Heart left ventricle (tissue), 13 donors: ENCODE measurements at regions not wholly inside any gene's neighbourhood (a gene's known extent, or its start where the extent isn't known, plus 50 kb on each side); places are given as distances from the start of the nearest gene placed in this dataset.

ENCODE experiments used
- POLR2A ChIP-seq, 2 donors: fragments of 450-650 bp; IDR thresholded peaks; one replicate each; pipeline ENCODE4 v1.6.1; 2017; ENCODE audit warnings: antibody characterized with exemption in 2 of 2, mild to moderate bottlenecking in 2 of 2, moderate library complexity in 2 of 2
- TF ChIP-seq, protein P1 (sequence below), 12 donors: fragments of 200-600 bp; sonication (generic) in 4 of 12; IDR thresholded peaks; one replicate each; pipeline versions ENCODE4 v1.5.0 to v1.8.0; 2018 to 2022; ENCODE audit warnings: antibody characterized with exemption in 12 of 12, mild to moderate bottlenecking in 5 of 12
- donor health status: ischemic (EF 13 %, LVEDD 7.1; RV severe dilation, severe dysfunction).
- donor health status: DM: no; HTN: yes; CAD: no.
- donor health status: DM: no; HTN: no; CAD: no.
- donor health status: ischemic (EF 25% LVEDD 6.9; RV normal size, moderate dysfunction).
- donor health status: ischemic (EF 25% LVEDD 5.7; RV mildly dilated, moderate dysfunction).
- donor health status: ischemic (EF 35%, LVEDD 5.7; RV mildly dilated, moderate dysfunction).
- donor health status: nonischemic (EF 11% LVEDD 7.7; RV severe dilation, severe dysfunction).
- donor health status: DM: yes; HTN: yes; CAD: no.
- donor health status: PGD.
- donor health status: ischemic (EF 29% LVEDD 5.4; RV normal size, mild dysfunction).
- donor health status: nonischemic (EF 23%, LVEDD 6.1; RV moderate dilation, normal function).

GRCh38 chr2:120851116-120851773 is 115.6 kb downstream of the GLI2 start:
- TF ChIP-seq, protein P1, sequence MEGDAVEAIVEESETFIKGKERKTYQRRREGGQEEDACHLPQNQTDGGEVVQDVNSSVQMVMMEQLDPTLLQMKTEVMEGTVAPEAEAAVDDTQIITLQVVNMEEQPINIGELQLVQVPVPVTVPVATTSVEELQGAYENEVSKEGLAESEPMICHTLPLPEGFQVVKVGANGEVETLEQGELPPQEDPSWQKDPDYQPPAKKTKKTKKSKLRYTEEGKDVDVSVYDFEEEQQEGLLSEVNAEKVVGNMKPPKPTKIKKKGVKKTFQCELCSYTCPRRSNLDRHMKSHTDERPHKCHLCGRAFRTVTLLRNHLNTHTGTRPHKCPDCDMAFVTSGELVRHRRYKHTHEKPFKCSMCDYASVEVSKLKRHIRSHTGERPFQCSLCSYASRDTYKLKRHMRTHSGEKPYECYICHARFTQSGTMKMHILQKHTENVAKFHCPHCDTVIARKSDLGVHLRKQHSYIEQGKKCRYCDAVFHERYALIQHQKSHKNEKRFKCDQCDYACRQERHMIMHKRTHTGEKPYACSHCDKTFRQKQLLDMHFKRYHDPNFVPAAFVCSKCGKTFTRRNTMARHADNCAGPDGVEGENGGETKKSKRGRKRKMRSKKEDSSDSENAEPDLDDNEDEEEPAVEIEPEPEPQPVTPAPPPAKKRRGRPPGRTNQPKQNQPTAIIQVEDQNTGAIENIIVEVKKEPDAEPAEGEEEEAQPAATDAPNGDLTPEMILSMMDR (IDR thresholded peaks at IDR 0.05) = no peak
- TF ChIP-seq POLR2A (IDR thresholded peaks at IDR 0.05) = no peak
